ENCODE measurements at regions not wholly inside any gene's neighbourhood (a gene's known extent, or its start where the extent isn't known, plus 50 kb on each side); places are given as distances from the start of the nearest gene placed in this dataset.

DNA sequence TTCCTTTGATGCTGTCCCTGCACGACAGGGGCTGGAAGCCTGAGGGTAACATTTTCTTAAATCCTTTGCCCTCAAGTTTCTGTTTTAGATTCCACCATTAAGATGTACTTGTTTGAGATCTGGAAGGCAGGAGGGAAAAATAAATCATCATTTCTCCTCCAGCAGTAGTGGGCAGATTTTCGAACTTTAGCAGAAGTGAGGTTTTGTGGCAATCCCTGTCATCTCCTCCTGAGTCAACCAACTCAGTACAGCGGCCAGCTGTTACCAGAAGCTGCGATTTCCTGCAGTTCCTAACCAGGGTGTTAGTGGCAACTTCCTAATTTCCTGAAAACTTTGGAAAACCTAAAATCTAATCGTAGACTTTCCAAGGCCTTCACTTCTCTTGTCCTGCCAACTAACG is 517.2 kb upstream of the ACVR2A start:
- Histone ChIP-seq H3K27me3 (replicated peaks) (no peaks in the 10 kb centered on the region), H3K4me3 (ENCODE audit: low read depth, low read length) (no peak overlapping the region), H3K27ac (no peak overlapping the region), H3K36me3 (replicated peaks) (no peaks in the 10 kb centered on the region)
- DNase-seq, result no peak
- TF ChIP-seq, protein P1, sequence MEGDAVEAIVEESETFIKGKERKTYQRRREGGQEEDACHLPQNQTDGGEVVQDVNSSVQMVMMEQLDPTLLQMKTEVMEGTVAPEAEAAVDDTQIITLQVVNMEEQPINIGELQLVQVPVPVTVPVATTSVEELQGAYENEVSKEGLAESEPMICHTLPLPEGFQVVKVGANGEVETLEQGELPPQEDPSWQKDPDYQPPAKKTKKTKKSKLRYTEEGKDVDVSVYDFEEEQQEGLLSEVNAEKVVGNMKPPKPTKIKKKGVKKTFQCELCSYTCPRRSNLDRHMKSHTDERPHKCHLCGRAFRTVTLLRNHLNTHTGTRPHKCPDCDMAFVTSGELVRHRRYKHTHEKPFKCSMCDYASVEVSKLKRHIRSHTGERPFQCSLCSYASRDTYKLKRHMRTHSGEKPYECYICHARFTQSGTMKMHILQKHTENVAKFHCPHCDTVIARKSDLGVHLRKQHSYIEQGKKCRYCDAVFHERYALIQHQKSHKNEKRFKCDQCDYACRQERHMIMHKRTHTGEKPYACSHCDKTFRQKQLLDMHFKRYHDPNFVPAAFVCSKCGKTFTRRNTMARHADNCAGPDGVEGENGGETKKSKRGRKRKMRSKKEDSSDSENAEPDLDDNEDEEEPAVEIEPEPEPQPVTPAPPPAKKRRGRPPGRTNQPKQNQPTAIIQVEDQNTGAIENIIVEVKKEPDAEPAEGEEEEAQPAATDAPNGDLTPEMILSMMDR (IDR thresholded peaks at IDR 0.05; ENCODE audit: low read depth, low read length, missing control alignments), result no peak
- in situ Hi-C loops (cut with HindIII; ENCODE audit: low pct_ligation_motif_present, low sequenced_read_pairs), result no loop called here

DNA sequence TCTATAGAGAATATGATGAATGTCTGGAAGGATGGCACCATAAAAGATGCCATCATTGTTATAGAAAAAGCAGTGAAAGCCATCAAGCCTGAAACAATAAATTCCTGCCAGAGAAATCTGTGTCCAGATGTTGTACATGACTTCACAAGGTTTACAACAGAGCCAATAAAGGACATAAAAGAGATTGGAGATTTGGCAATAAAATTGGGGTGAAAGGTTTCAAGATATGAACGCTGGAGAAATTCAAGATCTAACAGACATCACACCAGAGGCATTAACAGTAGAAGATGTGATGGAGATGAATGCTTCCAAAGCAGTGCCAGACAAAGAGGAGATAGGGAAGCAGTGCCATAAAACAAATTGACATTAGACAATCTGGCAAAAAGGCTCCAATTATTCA is 518.8 kb upstream of the ACVR2A start:
- DNase-seq, result no peak
- Histone ChIP-seq H3K27me3 (replicated peaks) (no peaks in the 10 kb centered on the region), H3K36me3 (replicated peaks) (no peaks in the 10 kb centered on the region), H3K27ac (no peak overlapping the region), H3K4me3 (ENCODE audit: low read depth, low read length) (no peak overlapping the region)
- TF ChIP-seq, protein P1 (IDR thresholded peaks at IDR 0.05; ENCODE audit: low read depth, low read length, missing control alignments), result no peak
- in situ Hi-C loops (cut with HindIII; ENCODE audit: low pct_ligation_motif_present, low sequenced_read_pairs), result no loop called here

DNA sequence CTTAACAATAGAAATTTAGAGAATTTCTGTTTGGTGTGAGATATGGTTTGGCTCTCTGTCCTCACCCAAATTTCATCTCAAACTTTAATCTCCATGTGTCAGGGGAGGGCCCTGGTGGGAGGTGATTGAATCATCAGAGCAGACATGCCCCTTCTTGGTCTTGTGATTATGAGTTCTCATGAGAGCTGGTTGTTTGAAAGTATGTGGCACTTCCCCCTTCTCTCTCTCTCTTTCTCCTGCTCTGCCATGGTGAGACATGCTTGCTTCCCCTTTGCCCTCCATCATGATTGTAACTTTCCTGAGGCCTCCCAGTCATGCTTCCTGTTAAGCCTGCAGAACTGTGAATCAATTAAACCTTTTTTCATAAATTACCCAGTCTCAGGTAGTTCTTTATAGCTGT is 524.7 kb upstream of the ACVR2A start:
- in situ Hi-C loops (cut with HindIII; ENCODE audit: low pct_ligation_motif_present, low sequenced_read_pairs), result no loop called here
- Histone ChIP-seq H3K4me3 (ENCODE audit: low read depth, low read length) (no peak overlapping the region), H3K27ac (no peak overlapping the region), H3K36me3 (replicated peaks) (no peaks in the 10 kb centered on the region), H3K27me3 (replicated peaks) (no peaks in the 10 kb centered on the region)
- TF ChIP-seq, protein P1 (IDR thresholded peaks at IDR 0.05; ENCODE audit: low read depth, low read length, missing control alignments), result no peak
- no peak for DNase-seq

DNA sequence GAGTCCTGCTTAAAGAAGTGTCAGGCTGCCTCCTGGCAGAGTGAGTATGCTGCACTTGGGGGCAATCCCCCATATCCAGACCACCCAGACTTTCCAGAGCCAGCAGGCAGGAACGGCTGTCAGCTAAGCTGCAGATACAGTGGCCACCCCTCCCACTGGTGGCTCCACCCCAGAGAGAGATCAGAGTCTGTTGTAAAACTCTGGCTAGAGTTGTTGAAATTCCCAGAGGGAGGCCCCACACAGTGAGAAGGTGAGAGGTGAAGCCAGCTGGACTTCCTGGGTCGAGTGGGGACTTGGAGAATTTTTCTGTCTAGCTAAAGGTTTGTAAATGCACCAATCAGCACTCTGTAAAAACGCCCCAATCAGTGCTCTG is 533.8 kb upstream of the ACVR2A start:
- TF ChIP-seq, protein P1 (IDR thresholded peaks at IDR 0.05; ENCODE audit: low read depth, low read length, missing control alignments), result no peak
- Histone ChIP-seq H3K27me3 (replicated peaks) (no peaks in the 10 kb centered on the region), H3K4me3 (ENCODE audit: low read depth, low read length) (no peak overlapping the region), H3K36me3 (replicated peaks) (no peaks in the 10 kb centered on the region), H3K27ac (no peak overlapping the region)
- in situ Hi-C loops (cut with HindIII; ENCODE audit: low pct_ligation_motif_present, low sequenced_read_pairs), result no loop called here
- no peak for DNase-seq

DNA sequence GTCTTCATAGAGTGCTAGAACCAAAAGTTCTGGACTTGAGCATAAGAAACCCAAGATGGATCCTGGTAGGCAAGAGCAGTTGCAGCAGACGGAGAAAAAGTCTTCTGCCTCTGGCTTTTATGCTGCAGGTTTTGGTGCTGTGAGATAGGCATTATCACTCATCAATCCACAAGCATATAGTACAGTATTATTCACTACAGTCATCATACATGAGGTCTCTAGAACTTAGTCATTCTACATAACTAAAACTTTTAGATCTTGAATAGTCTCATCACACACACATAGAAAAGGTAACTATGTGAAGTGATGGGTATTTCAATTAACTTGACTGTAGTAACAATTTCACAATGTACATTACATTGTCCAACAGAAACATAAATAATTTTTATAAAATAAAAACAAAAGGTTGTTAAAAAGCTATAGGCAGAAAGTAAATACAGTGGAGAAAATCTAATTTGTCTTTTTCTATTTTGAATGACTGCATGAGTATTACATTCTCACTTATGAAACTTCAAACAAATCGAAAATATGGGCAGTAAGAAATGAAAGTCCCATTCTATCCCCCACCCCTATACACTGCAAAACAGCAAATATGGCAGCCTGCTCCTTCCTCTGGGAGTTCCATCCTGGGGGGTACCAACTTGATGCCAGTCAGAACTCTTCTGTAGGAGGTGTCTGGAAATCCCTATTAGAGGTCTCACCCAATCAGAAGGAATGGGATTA is 534.3 kb upstream of the ACVR2A start:
- in situ Hi-C loops (cut with HindIII; ENCODE audit: low pct_ligation_motif_present, low sequenced_read_pairs), result no loop called here
- Histone ChIP-seq H3K4me3 (ENCODE audit: low read depth, low read length) (no peak overlapping the region), H3K27ac (no peak overlapping the region), H3K27me3 (replicated peaks) (no peaks in the 10 kb centered on the region), H3K36me3 (replicated peaks) (no peaks in the 10 kb centered on the region)
- no peak for DNase-seq
- TF ChIP-seq, protein P1 (IDR thresholded peaks at IDR 0.05; ENCODE audit: low read depth, low read length, missing control alignments), result no peak

DNA sequence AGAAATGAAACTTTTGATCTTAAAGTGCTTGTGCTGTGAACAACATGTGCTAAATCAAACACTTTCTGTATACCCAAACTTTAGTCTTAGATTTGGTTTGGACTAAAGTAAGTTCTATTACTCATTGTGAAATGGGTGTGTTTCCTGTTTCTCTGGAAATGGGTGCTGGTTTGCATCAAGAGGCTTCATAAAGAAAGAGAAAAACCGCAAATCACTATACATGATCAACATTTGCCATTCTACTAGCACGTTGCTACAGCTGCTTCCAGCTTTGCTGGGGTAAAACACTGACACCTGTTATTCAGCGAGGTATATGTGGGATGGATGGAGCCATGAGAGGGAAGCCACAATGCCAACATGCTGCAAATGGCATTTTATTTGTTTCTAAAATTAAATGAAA is 547.0 kb upstream of the ACVR2A start:
- TF ChIP-seq, protein P1 (IDR thresholded peaks at IDR 0.05; ENCODE audit: low read depth, low read length, missing control alignments), result no peak
- DNase-seq, result no peak
- Histone ChIP-seq H3K4me3 (ENCODE audit: low read depth, low read length) (no peak overlapping the region), H3K27me3 (replicated peaks) (no peaks in the 10 kb centered on the region), H3K27ac (no peak overlapping the region), H3K36me3 (replicated peaks) (no peaks in the 10 kb centered on the region)
- in situ Hi-C loops (cut with HindIII; ENCODE audit: low pct_ligation_motif_present, low sequenced_read_pairs), result no loop called here
